Vagina (tissue), 2 donors: ENCODE measurements at regions not wholly inside any gene's neighbourhood (a gene's known extent, or its start where the extent isn't known, plus 50 kb on each side); places are given as distances from the start of the nearest gene placed in this dataset.

Source experiments
- DNase-seq, 2 donors: peaks; one replicate each; pipeline ENCODE4 v3.0.0-alpha.2; 2017; ENCODE audit errors: extremely low spot score in 2 of 2
- H3K27ac ChIP-seq: fragments of 200-600 bp; sonication (generic); one replicate; pipeline ENCODE4 v1.5.1; 2019
- H3K27me3 ChIP-seq: fragments of 200-600 bp; sonication (generic); one replicate; pipeline ENCODE4 v1.5.1; 2019
- H3K36me3 ChIP-seq, 2 donors: fragments of 200-600 bp; sonication (generic); one replicate each; pipeline ENCODE4 v1.5.1; 2017 to 2019
- H3K4me1 ChIP-seq: fragments of 200-600 bp; sonication (generic); one replicate; pipeline ENCODE4 v1.5.1; 2019
- H3K4me3 ChIP-seq, 2 donors: fragments of 200-600 bp; sonication (generic); 1 replicate in 1 of 2; 2 replicates in 1 of 2; pipeline ENCODE4 v1.5.1; 2016 to 2019
- H3K9me3 ChIP-seq: fragments of 200-600 bp; sonication (generic); one replicate; pipeline ENCODE4 v1.5.1; 2019
- CTCF ChIP-seq, 3 experiments: fragments of 450-650 bp in 2 of 3; fragments of 200-600 bp in 1 of 3; sonication (generic) in 1 of 3; IDR thresholded peaks; one replicate each; pipeline ENCODE4 v1.5.1; 2017 to 2019; ENCODE audit warnings: antibody characterized with exemption in 3 of 3, mild to moderate bottlenecking in 2 of 3, moderate library complexity in 2 of 3
- POLR2A ChIP-seq, 2 donors: fragments of 450-650 bp; IDR thresholded peaks; one replicate each; pipeline ENCODE4 v1.6.1; 2017; ENCODE audit warnings: antibody characterized with exemption in 2 of 2, mild to moderate bottlenecking in 2 of 2, moderate library complexity in 2 of 2
- POLR2AphosphoS5 ChIP-seq, 2 donors: sonication (generic); formaldehyde crosslinking; IDR thresholded peaks; one replicate each; pipeline ENCODE4 v1.9.0; 2017; ENCODE audit warnings: antibody characterized with exemption in 2 of 2, mild to moderate bottlenecking in 2 of 2, low read depth in 1 of 2; ENCODE audit not compliant: insufficient read depth in 1 of 2
- intact Hi-C: fragments of 100-400 bp; cut with DNase I; formaldehyde crosslinking; loops from one replicate; pipeline ENCODE4 v1.15.1; 2023

DNA sequence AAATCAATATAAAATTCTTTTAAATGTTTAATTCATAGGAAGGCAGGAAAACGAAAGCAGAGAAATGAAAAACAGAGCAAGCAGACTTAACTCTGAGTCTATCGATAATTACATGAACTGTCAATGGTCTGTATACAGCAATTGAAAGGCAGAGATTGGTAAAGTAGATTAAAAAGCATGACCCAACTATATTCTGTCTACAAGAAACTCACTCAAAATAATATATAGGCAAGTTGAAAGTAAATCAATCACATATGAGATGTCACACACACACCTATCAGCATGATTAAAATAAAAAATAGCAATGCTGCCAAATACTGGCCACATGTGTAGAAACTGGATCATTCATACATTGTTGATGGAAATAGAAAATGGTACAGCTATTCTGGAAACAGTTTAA is 136.4 kb upstream of the CYP1B1 start:
- DNase-seq, result no peak
- Histone ChIP-seq H3K36me3 (no peaks in the 10 kb centered on the region), H3K9me3 (no peaks in the 10 kb centered on the region), H3K27me3 (no peaks in the 10 kb centered on the region), H3K27ac (no peak overlapping the region), H3K4me1 (peaks cover 6% of the 10 kb centered on the region), H3K4me3 (no peak overlapping the region)
- intact Hi-C loops, result no loop called here
- no peak for TF ChIP-seq POLR2AphosphoS5 (IDR thresholded peaks at IDR 0.05; ENCODE audit: insufficient read depth in 1 of 2, low read depth in 1 of 2)
- no peak for TF ChIP-seq CTCF (IDR thresholded peaks at IDR 0.05)
- no peak for TF ChIP-seq POLR2A (IDR thresholded peaks at IDR 0.05)

DNA sequence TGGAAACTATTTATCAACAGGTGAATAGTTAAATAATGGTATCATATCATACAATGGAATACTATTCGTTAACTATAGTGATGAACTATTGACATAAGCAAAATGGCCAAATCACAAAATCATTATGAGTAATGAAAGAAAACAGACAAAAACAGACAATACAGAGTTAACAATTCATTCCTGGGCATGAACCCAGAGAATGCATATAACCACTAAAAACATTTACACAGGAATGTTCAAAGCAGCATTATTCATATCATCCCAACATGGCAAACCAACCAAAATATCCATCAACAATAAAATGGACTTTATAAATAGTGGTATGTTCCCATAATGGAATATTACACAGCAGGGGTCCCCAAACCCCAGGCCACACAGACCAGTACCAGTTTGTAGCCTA is 131.2 kb upstream of the CYP1B1 start:
- Histone ChIP-seq H3K27ac (no peak overlapping the region), H3K4me3 (no peak overlapping the region), H3K4me1 (no peaks in the 10 kb centered on the region), H3K9me3 (no peaks in the 10 kb centered on the region), H3K27me3 (no peaks in the 10 kb centered on the region), H3K36me3 (no peaks in the 10 kb centered on the region)
- intact Hi-C loops, result no loop called here
- TF ChIP-seq POLR2AphosphoS5 (IDR thresholded peaks at IDR 0.05; ENCODE audit: insufficient read depth in 1 of 2, low read depth in 1 of 2), result no peak
- TF ChIP-seq POLR2A (IDR thresholded peaks at IDR 0.05), result no peak
- TF ChIP-seq CTCF (IDR thresholded peaks at IDR 0.05), result no peak
- DNase-seq, result no peak

GRCh38 chr2:38203446-38203810 is 127.5 kb upstream of the CYP1B1 start:
- H3K27me3 ChIP-seq, result no peaks in the 10 kb centered on the region
- H3K4me1 ChIP-seq, result no peaks in the 10 kb centered on the region
- TF ChIP-seq POLR2AphosphoS5 (IDR thresholded peaks at IDR 0.05; ENCODE audit: insufficient read depth in 1 of 2, low read depth in 1 of 2) (no peak), CTCF (IDR thresholded peaks at IDR 0.05) (no peak), POLR2A (IDR thresholded peaks at IDR 0.05) (no peak)
- intact Hi-C loops, result no loop called here
- no peak for DNase-seq
- H3K27ac ChIP-seq, result no peak overlapping the region
- no peak overlapping the region for H3K4me3 ChIP-seq
- H3K9me3 ChIP-seq, result no peaks in the 10 kb centered on the region
- H3K36me3 ChIP-seq, result no peaks in the 10 kb centered on the region

- Histone ChIP-seq H3K4me3 (no peak overlapping the region), H3K9me3 (no peaks in the 10 kb centered on the region), H3K36me3 (no peaks in the 10 kb centered on the region), H3K27me3 (no peaks in the 10 kb centered on the region), H3K4me1 (no peaks in the 10 kb centered on the region), H3K27ac (no peak overlapping the region)
- intact Hi-C loops, result no loop called here
- TF ChIP-seq CTCF (IDR thresholded peaks at IDR 0.05) (no peak), POLR2AphosphoS5 (IDR thresholded peaks at IDR 0.05; ENCODE audit: insufficient read depth in 1 of 2, low read depth in 1 of 2) (no peak), POLR2A (IDR thresholded peaks at IDR 0.05) (no peak)
- DNase-seq, result no peak
Observed at GRCh38 chr2:38202713-38203445, 126.9 kb upstream of the CYP1B1 start.

DNA sequence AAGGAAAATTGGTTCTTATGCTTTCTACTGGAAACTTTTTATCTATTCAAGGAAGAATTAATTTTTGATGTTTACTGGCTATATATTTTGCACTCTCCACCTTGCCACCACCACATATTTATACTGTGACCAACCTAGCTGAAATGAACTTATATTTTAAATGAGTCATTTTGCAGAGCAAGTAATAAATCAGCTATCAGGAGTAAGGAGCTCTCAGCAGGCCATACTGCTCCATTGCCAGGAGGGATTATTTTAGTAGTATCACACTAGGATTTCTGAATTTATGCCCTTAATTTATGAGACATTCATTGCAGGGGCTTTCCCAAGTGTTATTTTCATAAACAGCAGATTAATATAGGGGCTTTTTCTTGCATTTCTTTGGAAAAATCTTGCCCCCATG is 125.8 kb upstream of the CYP1B1 start:
- no peaks in the 10 kb centered on the region for H3K36me3 ChIP-seq
- no peaks in the 10 kb centered on the region for H3K4me1 ChIP-seq
- intact Hi-C loops, result no loop called here
- no peak for DNase-seq
- no peak overlapping the region for H3K4me3 ChIP-seq
- no peaks in the 10 kb centered on the region for H3K27me3 ChIP-seq
- TF ChIP-seq POLR2A (IDR thresholded peaks at IDR 0.05), result no peak
- TF ChIP-seq POLR2AphosphoS5 (IDR thresholded peaks at IDR 0.05; ENCODE audit: insufficient read depth in 1 of 2, low read depth in 1 of 2), result no peak
- TF ChIP-seq CTCF (IDR thresholded peaks at IDR 0.05), result no peak
- H3K9me3 ChIP-seq, result no peaks in the 10 kb centered on the region
- no peak overlapping the region for H3K27ac ChIP-seq
